ENCODE measurements at regions not wholly inside any gene's neighbourhood (a gene's known extent, or its start where the extent isn't known, plus 50 kb on each side); places are given as distances from the start of the nearest gene placed in this dataset.

- Mint-ChIP-seq H3K27me3 (ENCODE audit: insufficient read depth, unreplicated experiment) (no peaks in the 10 kb centered on the region), H3K27ac (ENCODE audit: low read depth, unreplicated experiment) (no peak overlapping the region), H3K4me3 (ENCODE audit: unreplicated experiment) (no peak overlapping the region), H3K9me3 (ENCODE audit: unreplicated experiment) (no peaks in the 10 kb centered on the region), H3K36me3 (ENCODE audit: insufficient read depth, unreplicated experiment) (no peaks in the 10 kb centered on the region), H3K4me1 (ENCODE audit: insufficient read depth, unreplicated experiment) (no peaks in the 10 kb centered on the region)
- intact Hi-C loops (cut with micrococcal nuclease) = no loop called here
- no peak for DNase-seq (ENCODE audit: unreplicated experiment)
- CTCF ChIA-PET = interaction anchor here (0.7 kb wide), 1 partner anchor 42 kb away, joined by 3 read pairs; no protein-coding TSS in a partner anchor
- BruUV-seq (replicated peaks) = no TSS peak
- POLR2A ChIA-PET = no interaction called here
- TF ChIP-seq CTCF (IDR thresholded peaks at IDR 0.05; ENCODE audit: unreplicated experiment) = no peak
Measured at GRCh38 chr2:192560326-192560725, 365.6 kb upstream of the TMEFF2 start.

GRCh38 chr2:192559587-192559986 lies 364.9 kb upstream of the TMEFF2 start:
- Mint-ChIP-seq H3K4me3 (ENCODE audit: unreplicated experiment) (no peak overlapping the region), H3K27me3 (ENCODE audit: insufficient read depth, unreplicated experiment) (no peaks in the 10 kb centered on the region), H3K27ac (ENCODE audit: low read depth, unreplicated experiment) (no peak overlapping the region), H3K9me3 (ENCODE audit: unreplicated experiment) (no peaks in the 10 kb centered on the region), H3K36me3 (ENCODE audit: insufficient read depth, unreplicated experiment) (no peaks in the 10 kb centered on the region), H3K4me1 (ENCODE audit: insufficient read depth, unreplicated experiment) (no peaks in the 10 kb centered on the region)
- ChIA-PET POLR2A (no interaction called here), CTCF (no interaction called here)
- no peak for DNase-seq (ENCODE audit: unreplicated experiment)
- no TSS peak for BruUV-seq (replicated peaks)
- intact Hi-C loops (cut with micrococcal nuclease) = loop anchor here (5.0 kb wide), 1 partner anchor 362 kb away; no protein-coding TSS in a partner anchor
- no peak for TF ChIP-seq CTCF (IDR thresholded peaks at IDR 0.05; ENCODE audit: unreplicated experiment)

- Mint-ChIP-seq H3K4me1 (ENCODE audit: insufficient read depth, unreplicated experiment) (no peaks in the 10 kb centered on the region), H3K27me3 (ENCODE audit: insufficient read depth, unreplicated experiment) (no peaks in the 10 kb centered on the region), H3K9me3 (ENCODE audit: unreplicated experiment) (no peaks in the 10 kb centered on the region), H3K4me3 (ENCODE audit: unreplicated experiment) (no peak overlapping the region), H3K27ac (ENCODE audit: low read depth, unreplicated experiment) (no peak overlapping the region), H3K36me3 (ENCODE audit: insufficient read depth, unreplicated experiment) (no peaks in the 10 kb centered on the region)
- ChIA-PET CTCF (no interaction called here), POLR2A (no interaction called here)
- TF ChIP-seq CTCF (IDR thresholded peaks at IDR 0.05; ENCODE audit: unreplicated experiment) = no peak
- no TSS peak for BruUV-seq (replicated peaks)
- intact Hi-C loops (cut with micrococcal nuclease) = loop anchor here (5.0 kb wide), 1 partner anchor 361 kb away; no protein-coding TSS in a partner anchor
- DNase-seq (ENCODE audit: unreplicated experiment) = no peak
Measured at GRCh38 chr2:192558637-192559036, 363.9 kb upstream of the TMEFF2 start.

- H3K27me3 Mint-ChIP-seq (ENCODE audit: insufficient read depth, unreplicated experiment) = no peaks in the 10 kb centered on the region
- no peak for TF ChIP-seq CTCF (IDR thresholded peaks at IDR 0.05; ENCODE audit: unreplicated experiment)
- no peak overlapping the region for H3K4me3 Mint-ChIP-seq (ENCODE audit: unreplicated experiment)
- POLR2A ChIA-PET = no interaction called here
- no peaks in the 10 kb centered on the region for H3K9me3 Mint-ChIP-seq (ENCODE audit: unreplicated experiment)
- no peak for DNase-seq (ENCODE audit: unreplicated experiment)
- CTCF ChIA-PET = interaction anchor here (0.7 to 1.0 kb wide), 3 partner anchors 18 to 1029 kb away, joined by 3 to 4 read pairs (median 4); no protein-coding TSS in a partner anchor
- H3K27ac Mint-ChIP-seq (ENCODE audit: low read depth, unreplicated experiment) = no peak overlapping the region
- no peaks in the 10 kb centered on the region for H3K36me3 Mint-ChIP-seq (ENCODE audit: insufficient read depth, unreplicated experiment)
- BruUV-seq (replicated peaks) = no TSS peak
- intact Hi-C loops (cut with micrococcal nuclease) = loop anchor here (5.0 kb wide), 1 partner anchor 358 kb away; no protein-coding TSS in a partner anchor
- no peaks in the 10 kb centered on the region for H3K4me1 Mint-ChIP-seq (ENCODE audit: insufficient read depth, unreplicated experiment)
Measured at GRCh38 chr2:192555740-192556139, 361.0 kb upstream of the TMEFF2 start.
